HG03575 (cell line): ENCODE measurements at regions not wholly inside any gene's neighbourhood (a gene's known extent, or its start where the extent isn't known, plus 50 kb on each side); places are given as distances from the start of the nearest gene placed in this dataset.

Source experiments
- ATAC-seq: cut with Tn5 transposase; IDR thresholded peaks from one replicate; pipeline ENCODE4 v1.9.1; 2021; ENCODE audit not compliant: unreplicated experiment, insufficient number of reproducible peaks, low FRiP score; ENCODE audit errors: extremely low read depth

- no peak for ATAC-seq
These were observed 821.3 kb upstream of the API5 start for GRCh38 chr11:42490506-42490905.

- ATAC-seq: no peak
These were observed 817.3 kb upstream of the API5 start for GRCh38 chr11:42494459-42494858.

GRCh38 chr11:42498971-42499370 lies 812.8 kb upstream of the API5 start:
- no peak for ATAC-seq

- no peak for ATAC-seq
These were observed 809.6 kb upstream of the API5 start for GRCh38 chr11:42502151-42502550.

- no peak for ATAC-seq
These were observed 789.8 kb upstream of the API5 start for GRCh38 chr11:42521994-42522393.

- ATAC-seq: peak; percentile 69
These were observed 787.1 kb upstream of the API5 start for GRCh38 chr11:42524534-42525227.

GRCh38 chr11:42526426-42526825 lies 785.4 kb upstream of the API5 start:
- ATAC-seq: no peak

- no peak for ATAC-seq
These were observed 783.3 kb upstream of the API5 start for GRCh38 chr11:42528471-42528870.

GRCh38 chr11:42528911-42529310 lies 782.9 kb upstream of the API5 start:
- ATAC-seq: no peak

GRCh38 chr11:42536611-42537360 lies 775.0 kb upstream of the API5 start:
- ATAC-seq: no peak

- no peak for ATAC-seq
These were observed 769.5 kb upstream of the API5 start for GRCh38 chr11:42542336-42542735.

- no peak for ATAC-seq
These were observed 767.9 kb upstream of the API5 start for GRCh38 chr11:42543844-42544419.

GRCh38 chr11:42544726-42545125 lies 767.1 kb upstream of the API5 start:
- ATAC-seq: no peak

- no peak for ATAC-seq
These were observed 765.8 kb upstream of the API5 start for GRCh38 chr11:42545954-42546353.

- ATAC-seq: no peak
These were observed 759.0 kb upstream of the API5 start for GRCh38 chr11:42552786-42553185.

- ATAC-seq: no peak
These were observed 756.6 kb upstream of the API5 start for GRCh38 chr11:42555190-42555589.

GRCh38 chr11:42571131-42571877 lies 740.5 kb upstream of the API5 start:
- no peak for ATAC-seq

GRCh38 chr11:42571878-42572610 lies 739.8 kb upstream of the API5 start:
- no peak for ATAC-seq

GRCh38 chr11:42576318-42576717 lies 735.5 kb upstream of the API5 start:
- no peak for ATAC-seq
